ENCODE measurements at regions not wholly inside any gene's neighbourhood (a gene's known extent, or its start where the extent isn't known, plus 50 kb on each side); places are given as distances from the start of the nearest gene placed in this dataset.

DNA sequence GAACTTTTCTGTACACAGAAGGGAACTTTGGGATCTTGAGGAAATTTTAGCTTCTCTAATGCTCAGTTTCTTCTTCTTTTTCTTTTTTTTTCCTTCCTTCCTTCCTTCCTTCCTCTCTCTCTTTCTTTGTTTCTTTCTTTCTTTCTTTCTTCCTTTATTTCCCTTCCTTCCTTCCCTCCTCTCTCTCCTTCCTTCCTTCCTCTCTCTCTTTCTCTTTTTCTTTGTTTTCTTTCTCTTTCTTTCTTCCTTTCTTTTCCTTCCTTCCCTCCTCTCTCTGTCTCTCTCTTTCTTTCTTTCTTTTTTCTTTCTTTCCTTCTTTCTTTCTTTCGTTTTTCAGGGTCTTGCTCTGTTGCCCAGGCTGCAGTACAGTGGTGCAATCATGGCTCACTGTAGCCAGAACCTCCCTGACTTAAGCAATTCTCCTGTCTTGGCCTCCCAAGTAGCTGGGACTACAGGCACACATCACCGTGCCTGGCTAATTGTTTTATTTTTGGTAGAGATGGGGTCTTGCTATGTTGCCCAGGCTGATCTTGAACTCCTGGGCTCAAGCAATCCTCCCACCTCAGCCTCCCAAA, 58.6 kb upstream of the SDK1 start:
- WGBS, 4 donors: 81 to 94% (median 86%) methylated on average over 2 of the region's 2 CpGs
- Histone ChIP-seq H3K4me3 (no peak overlapping the region), H3K27ac (no peak overlapping the region), H3K9me3 (peaks cover 0 to 8% (median 0%) of the 10 kb centered on the region in 12 donors), H3K27me3 (no peaks in the 10 kb centered on the region), H3K4me1 (no peaks in the 10 kb centered on the region), H3K36me3 (no peaks in the 10 kb centered on the region)
- TF ChIP-seq, protein P1, sequence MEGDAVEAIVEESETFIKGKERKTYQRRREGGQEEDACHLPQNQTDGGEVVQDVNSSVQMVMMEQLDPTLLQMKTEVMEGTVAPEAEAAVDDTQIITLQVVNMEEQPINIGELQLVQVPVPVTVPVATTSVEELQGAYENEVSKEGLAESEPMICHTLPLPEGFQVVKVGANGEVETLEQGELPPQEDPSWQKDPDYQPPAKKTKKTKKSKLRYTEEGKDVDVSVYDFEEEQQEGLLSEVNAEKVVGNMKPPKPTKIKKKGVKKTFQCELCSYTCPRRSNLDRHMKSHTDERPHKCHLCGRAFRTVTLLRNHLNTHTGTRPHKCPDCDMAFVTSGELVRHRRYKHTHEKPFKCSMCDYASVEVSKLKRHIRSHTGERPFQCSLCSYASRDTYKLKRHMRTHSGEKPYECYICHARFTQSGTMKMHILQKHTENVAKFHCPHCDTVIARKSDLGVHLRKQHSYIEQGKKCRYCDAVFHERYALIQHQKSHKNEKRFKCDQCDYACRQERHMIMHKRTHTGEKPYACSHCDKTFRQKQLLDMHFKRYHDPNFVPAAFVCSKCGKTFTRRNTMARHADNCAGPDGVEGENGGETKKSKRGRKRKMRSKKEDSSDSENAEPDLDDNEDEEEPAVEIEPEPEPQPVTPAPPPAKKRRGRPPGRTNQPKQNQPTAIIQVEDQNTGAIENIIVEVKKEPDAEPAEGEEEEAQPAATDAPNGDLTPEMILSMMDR (IDR thresholded peaks at IDR 0.05): no peak
- no peak for TF ChIP-seq POLR2A (IDR thresholded peaks at IDR 0.05)
- DNase-seq: no peak
- ATAC-seq: no peak
- intact Hi-C loops (cut with DNase I): no loop called here

DNA sequence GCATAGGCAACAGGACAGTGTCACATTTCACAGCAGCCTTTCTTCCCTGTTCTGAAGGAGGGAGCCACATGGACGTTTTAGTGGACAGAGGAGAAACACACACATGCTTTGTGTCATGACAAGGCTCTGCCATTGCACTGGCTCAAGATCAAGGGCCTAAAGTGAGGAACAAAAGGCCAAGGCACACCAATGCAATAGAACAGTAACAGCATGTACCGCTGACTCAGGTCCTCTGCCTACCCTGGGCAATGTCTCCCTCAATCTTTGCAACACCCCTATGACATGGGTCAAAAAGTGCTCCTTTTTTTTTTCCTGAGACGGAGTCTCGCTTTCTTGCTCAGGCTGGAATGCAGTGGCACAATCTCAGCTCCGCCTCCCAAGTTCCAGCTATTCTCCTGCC, 57.8 kb upstream of the SDK1 start:
- TF ChIP-seq, protein P1 (IDR thresholded peaks at IDR 0.05): no peak
- TF ChIP-seq POLR2A (IDR thresholded peaks at IDR 0.05): no peak
- 71 to 73% (median 72%) methylated on average over 5 of the region's 5 CpGs for WGBS, 4 donors
- no peaks in the 10 kb centered on the region for H3K4me1 ChIP-seq
- intact Hi-C loops (cut with DNase I): no loop called here
- no peak overlapping the region for H3K27ac ChIP-seq
- no peak overlapping the region for H3K4me3 ChIP-seq
- no peaks in the 10 kb centered on the region for H3K27me3 ChIP-seq
- no peaks in the 10 kb centered on the region for H3K36me3 ChIP-seq
- peaks cover 0 to 8% (median 0%) of the 10 kb centered on the region in 12 donors for H3K9me3 ChIP-seq
- ATAC-seq (no peak), DNase-seq (no peak)

GRCh38 chr7:3243680-3244079, 57.4 kb upstream of the SDK1 start:
- Histone ChIP-seq H3K4me1 (no peaks in the 10 kb centered on the region), H3K9me3 (peaks cover 0 to 8% (median 0%) of the 10 kb centered on the region in 12 donors), H3K36me3 (no peaks in the 10 kb centered on the region), H3K4me3 (no peak overlapping the region), H3K27ac (no peak overlapping the region), H3K27me3 (no peaks in the 10 kb centered on the region)
- 87 to 91% (median 88%) methylated on average over 15 of the region's 15 CpGs for WGBS, 4 donors
- DNase-seq (no peak), ATAC-seq (no peak)
- intact Hi-C loops (cut with DNase I): no loop called here
- no peak for TF ChIP-seq POLR2A (IDR thresholded peaks at IDR 0.05)
- TF ChIP-seq, protein P1 (IDR thresholded peaks at IDR 0.05): no peak

- no peaks in the 10 kb centered on the region for H3K36me3 ChIP-seq
- TF ChIP-seq POLR2A (IDR thresholded peaks at IDR 0.05): no peak
- TF ChIP-seq, protein P1 (IDR thresholded peaks at IDR 0.05): no peak
- 55 to 66% (median 65%) methylated on average over 7 of the region's 7 CpGs for whole genome bisulfite sequencing, 4 donors
- no peaks in the 10 kb centered on the region for H3K27me3 ChIP-seq
- ATAC-seq (peak in 1 of 4 donors; percentile 36), DNase-seq (no peak)
- no peak overlapping the region for H3K27ac ChIP-seq
- no peaks in the 10 kb centered on the region for H3K4me1 ChIP-seq
- peaks cover 0 to 8% (median 0%) of the 10 kb centered on the region in 12 donors for H3K9me3 ChIP-seq
- no peak overlapping the region for H3K4me3 ChIP-seq
- intact Hi-C loops (cut with DNase I): no loop called here
These were observed 56.7 kb upstream of the SDK1 start for GRCh38 chr7:3244241-3244814.
